ENCODE measurements at regions not wholly inside any gene's neighbourhood (a gene's known extent, or its start where the extent isn't known, plus 50 kb on each side); places are given as distances from the start of the nearest gene placed in this dataset.

- no peak for DNase-seq (ENCODE audit: low read depth)
- TF ChIP-seq CTCF (IDR thresholded peaks at IDR 0.05; ENCODE audit: insufficient read depth, low read depth, low read length), result no peak
- H3K4me3 ChIP-seq (ENCODE audit: low read depth, low read length), result no peak overlapping the region
Observed at GRCh38 chr2:239822146-239822831, 202.9 kb downstream of the NDUFA10 start.

GRCh38 chr2:239821694-239822075 lies 203.5 kb downstream of the NDUFA10 start:
- H3K4me3 ChIP-seq (ENCODE audit: low read depth, low read length), result no peak overlapping the region
- DNase-seq (ENCODE audit: low read depth), result no peak
- TF ChIP-seq CTCF (IDR thresholded peaks at IDR 0.05; ENCODE audit: insufficient read depth, low read depth, low read length), result no peak

DNA sequence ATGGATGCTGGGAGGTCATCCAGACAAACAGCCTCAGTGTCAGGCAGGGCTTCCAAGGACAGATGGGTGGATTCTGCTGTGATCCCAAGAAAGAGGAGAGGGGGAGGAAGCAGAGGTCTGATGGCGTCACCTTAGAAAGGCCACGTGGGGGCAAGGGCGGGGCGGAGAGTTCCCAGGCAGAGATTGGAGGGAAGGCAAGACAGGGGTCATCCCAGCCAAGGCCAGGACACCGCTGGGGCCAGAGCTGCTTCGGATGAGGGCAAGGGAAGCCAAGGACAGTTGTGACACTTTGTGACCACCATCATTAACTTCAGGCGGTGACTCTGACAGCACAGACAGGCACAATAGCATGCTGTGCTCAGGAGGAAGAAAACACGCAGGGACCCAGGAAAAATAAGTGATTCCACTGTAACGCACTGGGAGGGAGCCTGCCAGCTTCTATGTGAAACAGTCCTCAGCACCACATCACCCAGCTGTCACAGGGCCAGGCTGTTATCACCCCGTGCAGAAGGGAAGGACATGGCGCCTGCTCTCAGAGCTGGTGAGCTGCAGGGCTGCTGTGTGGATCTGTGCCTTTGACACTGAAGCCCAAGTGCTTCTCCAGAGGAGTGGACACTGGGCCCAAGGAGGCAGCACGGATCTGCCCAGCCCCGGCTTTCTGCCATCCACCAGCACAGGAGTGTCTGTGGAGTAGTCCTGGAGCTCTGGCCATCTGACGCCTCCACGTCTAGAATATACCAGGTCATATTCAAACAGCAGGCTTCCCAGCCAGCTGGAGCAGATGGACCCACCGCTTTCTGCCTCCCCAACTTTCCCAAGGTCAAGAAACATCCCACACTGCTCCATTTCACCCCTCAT lies 204.1 kb downstream of the NDUFA10 start:
- TF ChIP-seq CTCF (IDR thresholded peaks at IDR 0.05; ENCODE audit: insufficient read depth, low read depth, low read length), result no peak
- no peak overlapping the region for H3K4me3 ChIP-seq (ENCODE audit: low read depth, low read length)
- no peak for DNase-seq (ENCODE audit: low read depth)

GRCh38 chr2:239819974-239820555 lies 205.1 kb downstream of the NDUFA10 start:
- no peak for TF ChIP-seq CTCF (IDR thresholded peaks at IDR 0.05; ENCODE audit: insufficient read depth, low read depth, low read length)
- no peak overlapping the region for H3K4me3 ChIP-seq (ENCODE audit: low read depth, low read length)
- no peak for DNase-seq (ENCODE audit: low read depth)

GRCh38 chr2:239819091-239819973 lies 205.8 kb downstream of the NDUFA10 start:
- TF ChIP-seq CTCF (IDR thresholded peaks at IDR 0.05; ENCODE audit: insufficient read depth, low read depth, low read length), result no peak
- no peak for DNase-seq (ENCODE audit: low read depth)
- no peak overlapping the region for H3K4me3 ChIP-seq (ENCODE audit: low read depth, low read length)

DNA sequence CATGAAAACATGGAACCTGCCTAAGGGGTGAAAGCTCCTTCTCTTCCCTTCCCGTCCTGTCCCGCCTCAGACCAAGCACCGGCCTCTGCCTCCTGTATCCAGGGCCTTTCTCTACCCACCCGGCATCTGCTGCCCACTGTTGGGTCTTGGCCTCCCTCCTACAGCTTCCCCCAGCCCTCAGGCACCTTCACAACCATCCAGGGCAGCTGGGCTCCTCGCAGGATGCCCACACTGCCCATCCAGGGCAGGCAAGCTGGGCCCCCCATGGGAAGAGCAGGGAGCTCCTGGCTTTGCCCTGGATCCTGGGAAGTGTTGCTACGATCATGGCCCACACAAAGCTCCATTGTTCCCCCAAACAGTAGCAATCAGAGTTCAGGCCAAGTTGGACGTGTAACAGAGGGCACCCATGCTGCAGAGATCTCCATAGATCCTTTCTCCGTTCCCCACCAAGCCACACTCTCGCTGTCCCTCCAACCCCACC lies 206.6 kb downstream of the NDUFA10 start:
- H3K4me3 ChIP-seq (ENCODE audit: low read depth, low read length), result no peak overlapping the region
- DNase-seq (ENCODE audit: low read depth), result no peak
- no peak for TF ChIP-seq CTCF (IDR thresholded peaks at IDR 0.05; ENCODE audit: insufficient read depth, low read depth, low read length)
